Loucy (cell line): ENCODE measurements at regions not wholly inside any gene's neighbourhood (a gene's known extent, or its start where the extent isn't known, plus 50 kb on each side); places are given as distances from the start of the nearest gene placed in this dataset.

Experiments
- CTCF ChIP-seq: fragments of 200-600 bp; sonication (generic); conservative IDR thresholded peaks from 2 replicates; pipeline ENCODE4 v1.5.1; 2014; ENCODE audit warnings: mild to moderate bottlenecking, antibody characterized with exemption, low read length
- EZH2phosphoT487 ChIP-seq: fragments of 200-600 bp; IDR thresholded peaks from 2 replicates; pipeline ENCODE4 v1.6.1; 2018; ENCODE audit warnings: antibody characterized with exemption, mild to moderate bottlenecking, moderate library complexity, borderline replicate concordance

GRCh38 chr3:8320711-8321458 is 180.7 kb upstream of the LMCD1 start:
- TF ChIP-seq CTCF = no peak
- TF ChIP-seq EZH2phosphoT487 = no peak
